GM12878 (cell line): ENCODE measurements at regions not wholly inside any gene's neighbourhood (a gene's known extent, or its start where the extent isn't known, plus 50 kb on each side); places are given as distances from the start of the nearest gene placed in this dataset.
"Not testable (repeated sequence)": the region's sequence is repeated elsewhere in the genome, so short reads cannot be mapped to it uniquely, and the experiment has no call there.

Source experiments
- CTCF ChIP-seq, 3 experiments: IDR thresholded peaks in 2 of 3; conservative IDR thresholded peaks in 1 of 3; 2 replicates each; pipeline ENCODE4 v1.5.1; 2011; ENCODE audit warnings: low read depth in 3 of 3, low read length in 3 of 3, mild to moderate bottlenecking in 3 of 3, control low read depth in 2 of 3, moderate library complexity in 2 of 3, inconsistent platforms in 1 of 3, mixed read lengths in 1 of 3; ENCODE audit not compliant: control insufficient read depth in 2 of 3, insufficient read depth in 1 of 3; ENCODE audit errors: extremely low read depth in 1 of 3
- CUX1 ChIP-seq: IDR thresholded peaks from 2 replicates; pipeline ENCODE4 v1.6.1; 2012; ENCODE audit warnings: improper control_type of control experiment, low read depth, low read length; ENCODE audit not compliant: insufficient replicate concordance
- FOXM1 ChIP-seq: IDR thresholded peaks from 2 replicates; pipeline ENCODE4 v1.6.1; 2012; ENCODE audit warnings: low read depth, mild to moderate bottlenecking, inconsistent platforms, low read length, moderate library complexity
- MAX ChIP-seq: IDR thresholded peaks from 2 replicates; pipeline ENCODE4 v1.6.1; 2012; ENCODE audit warnings: low read depth, low read length, improper control_type of control experiment
- NR2F1 ChIP-seq: fragments of 450-650 bp; conservative IDR thresholded peaks from 2 replicates; pipeline ENCODE4 v1.6.1; 2017; ENCODE audit warnings: mild to moderate bottlenecking
- POLR2A ChIP-seq: IDR thresholded peaks from 2 replicates; pipeline ENCODE4 v1.6.1; 2011; ENCODE audit warnings: low read depth, mild to moderate bottlenecking, low read length
- ZNF24 ChIP-seq: fragments of 450-650 bp; IDR thresholded peaks from 2 replicates; pipeline ENCODE4 v1.6.1; 2017; ENCODE audit warnings: antibody characterized with exemption, mild to moderate bottlenecking
- ZSCAN29 ChIP-seq: fragments of 450-650 bp; IDR thresholded peaks from 2 replicates; pipeline ENCODE4 v1.6.1; 2017; ENCODE audit warnings: mild to moderate bottlenecking, moderate library complexity

- not testable (repeated sequence) for TF ChIP-seq CTCF (IDR thresholded peaks at IDR 0.05 in 2 of 3, conservative IDR thresholded peaks at IDR 0.05 in 1 of 3; ENCODE audit: control insufficient read depth in 2 of 3, extremely low read depth in 1 of 3, insufficient read depth in 1 of 3, low read depth in 3 of 3, low read length in 3 of 3); MAX; ZSCAN29; CUX1; NR2F1; ZNF24; FOXM1; POLR2A
These were observed 696.0 kb downstream of the ZBBX start for GRCh38 chr3:166684077-166684476.
